Erythroblast (primary cell): ENCODE measurements at regions not wholly inside any gene's neighbourhood (a gene's known extent, or its start where the extent isn't known, plus 50 kb on each side); places are given as distances from the start of the nearest gene placed in this dataset.

Experiments used
- GATA1 ChIP-seq: IDR thresholded peaks from 2 replicates; pipeline ENCODE4 v1.6.1; 2011; ENCODE audit warnings: low read depth, mild to moderate bottlenecking, control low read depth, low read length, moderate library complexity
- POLR2A ChIP-seq: IDR thresholded peaks from 2 replicates; pipeline ENCODE4 v1.6.1; 2011; ENCODE audit warnings: mild to moderate bottlenecking, low read length

GRCh38 chr18:79597176-79597830 lies 82.3 kb upstream of the CTDP1 start:
- TF ChIP-seq POLR2A (no peak), GATA1 (no peak)
